HepG2 (cell line): ENCODE measurements at regions not wholly inside any gene's neighbourhood (a gene's known extent, or its start where the extent isn't known, plus 50 kb on each side); places are given as distances from the start of the nearest gene placed in this dataset.
"Not testable (repeated sequence)": the region's sequence is repeated elsewhere in the genome, so short reads cannot be mapped to it uniquely, and the experiment has no call there.

Source experiments
- ATAC-seq: fragments of 200-7000 bp; cut with Tn5 transposase; 3 replicates; pipeline ENCODE4 v1.9.1; 2020; ENCODE audit warnings: mild to moderate bottlenecking, moderate library complexity
- BruUV-seq: library from RNA; stranded (reverse); fragments of 400-500 nt; replicated peaks from 2 replicates; lab custom pipeline; 2021; lab: Mats Ljungman, UMichigan
- CTCF ChIA-PET: fragments of 300-600 bp; formaldehyde crosslinking; extraction: SDS; loops from one replicate; lab custom pipeline; 2021; ENCODE audit warnings: low total read pairs, inconsistent platforms, low intra/inter-chr PET ratio; lab: Yijun Ruan, JAX
- POLR2A ChIA-PET: fragments of 350-600 bp; sonication (Branson Sonifier 250); formaldehyde crosslinking; loops from one replicate; lab custom pipeline; 2020; ENCODE audit warnings: antibody characterized with exemption, inconsistent platforms; lab: Yijun Ruan, JAX
- DNase-seq: peaks from one replicate; pipeline ENCODE4 v3.0.0-alpha.2; 2015; ENCODE audit warnings: low spot score
- FAIRE-seq: peaks from 3 replicates; lab custom pipeline; 2011; peaks lifted over from hg19 to GRCh38; lab: Jason Lieb, UNC
- H2AFZ ChIP-seq: one replicate; pipeline ENCODE4 v1.6.1; 2011; ENCODE audit warnings: low read length, inconsistent platforms
- H3K27ac ChIP-seq: fragments of 300-600 bp; 3 replicates; pipeline ENCODE4 v1.8.0; 2011; ENCODE audit warnings: mixed run types, mild to moderate bottlenecking, mixed read lengths, low read length, inconsistent platforms; ENCODE audit not compliant: insufficient read depth; ENCODE audit errors: extremely low read length
- H3K27me3 ChIP-seq, 2 experiments: fragments of 200-600 bp in 1 of 2; 2 replicates in 1 of 2; 3 replicates in 1 of 2; pipeline versions ENCODE4 v1.6.0 to v1.8.0; 2011; ENCODE audit warnings: low read length in 2 of 2, mild to moderate bottlenecking in 2 of 2, moderate library complexity in 2 of 2, inconsistent platforms in 1 of 2; ENCODE audit not compliant: insufficient read depth in 2 of 2, control insufficient read depth in 1 of 2
- H3K36me3 ChIP-seq, 2 experiments: fragments of 200-600 bp in 1 of 2; replicated peaks in 1 of 2; 2 replicates in 1 of 2; 3 replicates in 1 of 2; pipeline versions ENCODE4 v1.5.1 to v1.8.0; 2011; ENCODE audit warnings: low read length in 2 of 2, inconsistent platforms in 1 of 2; ENCODE audit not compliant: insufficient read depth in 2 of 2, control insufficient read depth in 1 of 2
- H3K4me1 ChIP-seq: 2 replicates; pipeline ENCODE4 v1.5.1; 2012; ENCODE audit warnings: low read length, inconsistent platforms; ENCODE audit not compliant: insufficient read depth
- H3K4me2 ChIP-seq: 2 replicates; pipeline ENCODE4 v1.6.0; 2011; ENCODE audit warnings: low read depth, low read length, inconsistent platforms
- H3K4me3 ChIP-seq, 3 experiments: fragments of 200-600 bp in 1 of 3; sonication (generic), shearing (Covaris generic) in 1 of 3; replicated peaks in 1 of 3; 2 replicates each; pipeline ENCODE4 v1.5.1; 2011 to 2016; ENCODE audit warnings: low read length in 3 of 3, inconsistent platforms in 2 of 3, low read depth in 2 of 3, mild to moderate bottlenecking in 2 of 3, control low read depth in 1 of 3, mixed read lengths in 1 of 3; ENCODE audit not compliant: insufficient read depth in 1 of 3
- H3K79me2 ChIP-seq: one replicate; pipeline ENCODE4 v1.6.1; 2011; ENCODE audit warnings: low read length, inconsistent platforms; ENCODE audit not compliant: insufficient read depth
- H3K9ac ChIP-seq: 2 replicates; pipeline ENCODE4 v1.6.0; 2011; ENCODE audit warnings: mild to moderate bottlenecking, low read depth, low read length, inconsistent platforms; ENCODE audit not compliant: insufficient read depth
- H3K9me3 ChIP-seq: 2 replicates; pipeline ENCODE4 v1.5.1; 2012; ENCODE audit warnings: mild to moderate bottlenecking, low read length
- H4K20me1 ChIP-seq: 2 replicates; pipeline ENCODE4 v1.6.0; 2011; ENCODE audit warnings: inconsistent platforms, mild to moderate bottlenecking, low read length, moderate library complexity; ENCODE audit not compliant: insufficient read depth
- EEA1 ChIP-seq: sonication (generic); formaldehyde crosslinking; IDR thresholded peaks from 2 replicates; pipeline ENCODE4 v1.5.1; 2020; ENCODE audit warnings: mild to moderate bottlenecking, missing genetic modification reagents, borderline replicate concordance
- KDM3A ChIP-seq: IDR thresholded peaks from 2 replicates; pipeline ENCODE4 v1.6.1; 2018; ENCODE audit warnings: low read depth, missing compliant biosample characterization
- U2AF2 ChIP-seq: fragments of 200-400 bp; formaldehyde crosslinking; IDR thresholded peaks from 2 replicates; pipeline ENCODE4 v1.6.1; 2017; ENCODE audit warnings: low read depth, mild to moderate bottlenecking, low read length
- ZNF569 ChIP-seq: sonication (generic); formaldehyde crosslinking; IDR thresholded peaks from 2 replicates; pipeline ENCODE4 v1.5.0; 2020; ENCODE audit warnings: mild to moderate bottlenecking, missing genetic modification reagents, moderate library complexity, borderline replicate concordance
- whole genome bisulfite sequencing: methylation state at CpG from one replicate; pipeline ENCODE4 v1.1.6; 2017; ENCODE audit warnings: low lambda C conversion rate; 5-methylcytosine and 5-hydroxymethylcytosine counted together
- in situ Hi-C: cut with HindIII; loops from 2 replicates; pipeline ENCODE4 v1.10.0; 2017; ENCODE audit warnings: low pct_unique_long_range_greater_than_20kb; ENCODE audit not compliant: extremely low pct_ligation_motif_present
- intact Hi-C: fragments of 100-400 bp; cut with micrococcal nuclease; formaldehyde crosslinking; loops from one replicate; pipeline ENCODE4 v1.10.0; 2022; ENCODE audit not compliant: unreplicated experiment
- TF ChIP-seq, protein P1 (sequence below): sonication (generic); formaldehyde crosslinking; conservative IDR thresholded peaks from 2 replicates; pipeline ENCODE4 v1.8.0; 2022; ENCODE audit warnings: missing genetic modification reagents
- TF ChIP-seq, protein P2 (sequence below), 2 experiments: fragments of 450-650 bp in 1 of 2; sonication (generic) in 1 of 2; formaldehyde crosslinking in 1 of 2; IDR thresholded peaks; 2 replicates each; pipeline versions ENCODE4 v1.6.1 to v1.8.0; 2016 to 2022; ENCODE audit warnings: antibody characterized with exemption in 1 of 2, mild to moderate bottlenecking in 1 of 2, missing genetic modification reagents in 1 of 2

DNA sequence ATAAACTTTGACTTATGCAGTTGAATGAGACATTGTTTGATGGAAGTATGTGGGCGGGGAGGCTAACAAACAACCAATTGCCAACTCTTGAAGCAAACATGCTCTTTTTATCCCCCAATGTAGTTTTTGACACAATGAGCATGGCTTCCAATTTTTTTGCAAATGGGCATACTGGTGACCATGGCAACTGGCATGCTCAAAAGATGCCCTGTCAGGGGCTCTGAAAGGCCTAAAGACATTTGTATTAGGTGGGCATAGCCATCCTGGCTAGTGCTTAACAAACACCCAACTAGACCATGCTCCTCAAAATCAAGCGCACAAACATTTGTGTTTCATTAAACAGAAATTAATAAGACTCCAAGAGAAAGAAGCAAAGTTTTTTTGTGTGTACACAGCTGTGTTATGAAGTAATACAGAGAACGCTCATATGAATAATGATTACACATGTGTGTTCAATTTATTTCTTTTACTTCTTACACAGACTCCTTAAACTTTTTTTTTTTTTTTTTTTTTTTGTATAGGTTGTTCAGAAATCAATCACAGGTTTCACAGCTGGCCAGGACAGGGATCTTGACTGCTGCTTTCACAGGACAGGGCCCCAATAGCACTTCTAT, 95.6 kb downstream of the DLEU7 start:
- no peak for ATAC-seq
- DNase-seq = no peak
- ChIA-PET POLR2A (no interaction called here), CTCF (no interaction called here)
- in situ Hi-C loops (no loop called here), intact Hi-C loops (no loop called here)
- FAIRE-seq = no peak
- H3K79me2 ChIP-seq = no peaks in the 10 kb centered on the region
- H3K27ac ChIP-seq = no peak overlapping the region
- no peak overlapping the region for H2AFZ ChIP-seq
- H3K9ac ChIP-seq = no peak overlapping the region
- WGBS = 84% methylated on average over 3 of the region's 3 CpGs
- no peaks in the 10 kb centered on the region for H4K20me1 ChIP-seq
- no peaks in the 10 kb centered on the region for H3K9me3 ChIP-seq
- no peak overlapping the region for H3K4me3 ChIP-seq
- H3K36me3 ChIP-seq = no peaks in the 10 kb centered on the region
- no peak overlapping the region for H3K4me2 ChIP-seq
- no peaks in the 10 kb centered on the region for H3K27me3 ChIP-seq
- TF ChIP-seq U2AF2 (no peak), ZNF569 (CRISPR knock-in tag) (no peak), EEA1 (CRISPR knock-in tag) (no peak), KDM3A (CRISPR knock-in tag) (no peak)
- TF ChIP-seq, protein P1, sequence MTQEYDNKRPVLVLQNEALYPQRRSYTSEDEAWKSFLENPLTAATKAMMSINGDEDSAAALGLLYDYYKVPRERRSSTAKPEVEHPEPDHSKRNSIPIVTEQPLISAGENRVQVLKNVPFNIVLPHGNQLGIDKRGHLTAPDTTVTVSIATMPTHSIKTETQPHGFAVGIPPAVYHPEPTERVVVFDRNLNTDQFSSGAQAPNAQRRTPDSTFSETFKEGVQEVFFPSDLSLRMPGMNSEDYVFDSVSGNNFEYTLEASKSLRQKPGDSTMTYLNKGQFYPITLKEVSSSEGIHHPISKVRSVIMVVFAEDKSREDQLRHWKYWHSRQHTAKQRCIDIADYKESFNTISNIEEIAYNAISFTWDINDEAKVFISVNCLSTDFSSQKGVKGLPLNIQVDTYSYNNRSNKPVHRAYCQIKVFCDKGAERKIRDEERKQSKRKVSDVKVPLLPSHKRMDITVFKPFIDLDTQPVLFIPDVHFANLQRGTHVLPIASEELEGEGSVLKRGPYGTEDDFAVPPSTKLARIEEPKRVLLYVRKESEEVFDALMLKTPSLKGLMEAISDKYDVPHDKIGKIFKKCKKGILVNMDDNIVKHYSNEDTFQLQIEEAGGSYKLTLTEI (CRISPR knock-in tag) = no peak
- TF ChIP-seq, protein P2, sequence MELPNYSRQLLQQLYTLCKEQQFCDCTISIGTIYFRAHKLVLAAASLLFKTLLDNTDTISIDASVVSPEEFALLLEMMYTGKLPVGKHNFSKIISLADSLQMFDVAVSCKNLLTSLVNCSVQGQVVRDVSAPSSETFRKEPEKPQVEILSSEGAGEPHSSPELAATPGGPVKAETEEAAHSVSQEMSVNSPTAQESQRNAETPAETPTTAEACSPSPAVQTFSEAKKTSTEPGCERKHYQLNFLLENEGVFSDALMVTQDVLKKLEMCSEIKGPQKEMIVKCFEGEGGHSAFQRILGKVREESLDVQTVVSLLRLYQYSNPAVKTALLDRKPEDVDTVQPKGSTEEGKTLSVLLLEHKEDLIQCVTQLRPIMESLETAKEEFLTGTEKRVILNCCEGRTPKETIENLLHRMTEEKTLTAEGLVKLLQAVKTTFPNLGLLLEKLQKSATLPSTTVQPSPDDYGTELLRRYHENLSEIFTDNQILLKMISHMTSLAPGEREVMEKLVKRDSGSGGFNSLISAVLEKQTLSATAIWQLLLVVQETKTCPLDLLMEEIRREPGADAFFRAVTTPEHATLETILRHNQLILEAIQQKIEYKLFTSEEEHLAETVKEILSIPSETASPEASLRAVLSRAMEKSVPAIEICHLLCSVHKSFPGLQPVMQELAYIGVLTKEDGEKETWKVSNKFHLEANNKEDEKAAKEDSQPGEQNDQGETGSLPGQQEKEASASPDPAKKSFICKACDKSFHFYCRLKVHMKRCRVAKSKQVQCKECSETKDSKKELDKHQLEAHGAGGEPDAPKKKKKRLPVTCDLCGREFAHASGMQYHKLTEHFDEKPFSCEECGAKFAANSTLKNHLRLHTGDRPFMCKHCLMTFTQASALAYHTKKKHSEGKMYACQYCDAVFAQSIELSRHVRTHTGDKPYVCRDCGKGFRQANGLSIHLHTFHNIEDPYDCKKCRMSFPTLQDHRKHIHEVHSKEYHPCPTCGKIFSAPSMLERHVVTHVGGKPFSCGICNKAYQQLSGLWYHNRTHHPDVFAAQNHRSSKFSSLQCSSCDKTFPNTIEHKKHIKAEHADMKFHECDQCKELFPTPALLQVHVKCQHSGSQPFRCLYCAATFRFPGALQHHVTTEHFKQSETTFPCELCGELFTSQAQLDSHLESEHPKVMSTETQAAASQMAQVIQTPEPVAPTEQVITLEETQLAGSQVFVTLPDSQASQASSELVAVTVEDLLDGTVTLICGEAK (IDR thresholded peaks at IDR 0.05) = no peak
- TF ChIP-seq, protein P2 (CRISPR knock-in tag; IDR thresholded peaks at IDR 0.05) = no peak
- peaks cover 7% of the 10 kb centered on the region; the same call in 1 of the 2 replicates for H3K4me1 ChIP-seq
- BruUV-seq = no TSS peak

DNA sequence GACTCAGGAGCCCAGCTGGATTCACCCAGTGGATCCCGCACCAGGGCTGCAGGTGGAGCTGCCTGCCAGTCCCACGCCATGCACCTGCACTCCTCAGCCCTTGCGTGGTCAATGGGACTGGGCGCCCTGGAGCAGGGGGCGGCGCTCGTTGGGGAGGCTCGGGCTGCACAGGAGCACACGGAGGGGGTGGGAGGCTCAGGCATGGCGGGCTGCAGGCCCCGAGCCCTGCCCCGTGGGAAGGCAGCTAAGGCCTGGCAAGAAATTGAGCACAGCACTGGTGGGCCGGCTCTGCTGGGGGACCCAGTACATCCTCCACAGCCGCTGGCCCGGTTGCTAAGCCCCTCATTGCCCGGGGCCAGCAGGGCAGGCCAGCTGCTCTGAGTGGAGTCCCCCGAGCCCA, 90.3 kb downstream of the DLEU7 start:
- WGBS = no CpG with 5 or more reads among the region's 17 CpGs
- H3K36me3 ChIP-seq, H3K79me2 ChIP-seq, H3K4me1 ChIP-seq, H3K4me2 ChIP-seq, FAIRE-seq, H3K4me3 ChIP-seq, DNase-seq, BruUV-seq, ATAC-seq, H3K9ac ChIP-seq, H3K27ac ChIP-seq, in situ Hi-C loops, CTCF ChIA-PET, H4K20me1 ChIP-seq, POLR2A ChIA-PET, H2AFZ ChIP-seq, H3K9me3 ChIP-seq, intact Hi-C loops, H3K27me3 ChIP-seq: not testable (repeated sequence)
